Testis (tissue), 2 donors: ENCODE measurements at regions not wholly inside any gene's neighbourhood (a gene's known extent, or its start where the extent isn't known, plus 50 kb on each side); places are given as distances from the start of the nearest gene placed in this dataset.

Experiments
- DNase-seq: peaks from one replicate; pipeline ENCODE4 v3.0.0-alpha.2; 2019
- H3K27ac ChIP-seq, 2 donors: fragments of 200-600 bp; sonication (generic); one replicate each; pipeline ENCODE4 v1.5.1; 2019
- H3K27me3 ChIP-seq: fragments of 200-600 bp; sonication (generic); one replicate; pipeline ENCODE4 v1.5.1; 2019
- H3K36me3 ChIP-seq: fragments of 200-600 bp; sonication (generic); one replicate; pipeline ENCODE4 v1.5.1; 2017; ENCODE audit warnings: low read depth; ENCODE audit errors: missing control alignments
- H3K4me1 ChIP-seq: fragments of 200-600 bp; sonication (generic); one replicate; pipeline ENCODE4 v1.5.1; 2019
- H3K4me3 ChIP-seq, 2 donors: fragments of 200-600 bp; sonication (generic); one replicate each; pipeline ENCODE4 v1.5.1; 2017 to 2019
- H3K9me3 ChIP-seq: fragments of 200-600 bp; sonication (generic); one replicate; pipeline ENCODE4 v1.5.1; 2017
- POLR2A ChIP-seq: fragments of 450-650 bp; IDR thresholded peaks from one replicate; pipeline ENCODE4 v1.6.1; 2017; ENCODE audit warnings: antibody characterized with exemption, mild to moderate bottlenecking, moderate library complexity
- WGBS, 2 donors: methylation state at CpG; one replicate each; pipeline ENCODE4 v1.1.5; 2018; 5-methylcytosine and 5-hydroxymethylcytosine counted together
- intact Hi-C: fragments of 100-400 bp; cut with DNase I; formaldehyde crosslinking; loops from one replicate; pipeline ENCODE4 v1.15.1; 2023; ENCODE audit warnings: low total_unique reads
- TF ChIP-seq, protein P1 (sequence below), 3 experiments: fragments of 450-650 bp in 2 of 3; fragments of 200-600 bp in 1 of 3; sonication (generic) in 1 of 3; IDR thresholded peaks; one replicate each; pipeline ENCODE4 v1.5.1; 2016 to 2019; ENCODE audit warnings: antibody characterized with exemption in 3 of 3, mild to moderate bottlenecking in 2 of 3, moderate library complexity in 1 of 3

- whole genome bisulfite sequencing, 2 donors, result 87 to 90% methylated on average over 4 of the region's 4 CpGs
- no peak for DNase-seq
- TF ChIP-seq, protein P1, sequence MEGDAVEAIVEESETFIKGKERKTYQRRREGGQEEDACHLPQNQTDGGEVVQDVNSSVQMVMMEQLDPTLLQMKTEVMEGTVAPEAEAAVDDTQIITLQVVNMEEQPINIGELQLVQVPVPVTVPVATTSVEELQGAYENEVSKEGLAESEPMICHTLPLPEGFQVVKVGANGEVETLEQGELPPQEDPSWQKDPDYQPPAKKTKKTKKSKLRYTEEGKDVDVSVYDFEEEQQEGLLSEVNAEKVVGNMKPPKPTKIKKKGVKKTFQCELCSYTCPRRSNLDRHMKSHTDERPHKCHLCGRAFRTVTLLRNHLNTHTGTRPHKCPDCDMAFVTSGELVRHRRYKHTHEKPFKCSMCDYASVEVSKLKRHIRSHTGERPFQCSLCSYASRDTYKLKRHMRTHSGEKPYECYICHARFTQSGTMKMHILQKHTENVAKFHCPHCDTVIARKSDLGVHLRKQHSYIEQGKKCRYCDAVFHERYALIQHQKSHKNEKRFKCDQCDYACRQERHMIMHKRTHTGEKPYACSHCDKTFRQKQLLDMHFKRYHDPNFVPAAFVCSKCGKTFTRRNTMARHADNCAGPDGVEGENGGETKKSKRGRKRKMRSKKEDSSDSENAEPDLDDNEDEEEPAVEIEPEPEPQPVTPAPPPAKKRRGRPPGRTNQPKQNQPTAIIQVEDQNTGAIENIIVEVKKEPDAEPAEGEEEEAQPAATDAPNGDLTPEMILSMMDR (IDR thresholded peaks at IDR 0.05), result no peak
These were observed 306.8 kb upstream of the PLXNA2 start for GRCh38 chr1:208551024-208551423.

DNA sequence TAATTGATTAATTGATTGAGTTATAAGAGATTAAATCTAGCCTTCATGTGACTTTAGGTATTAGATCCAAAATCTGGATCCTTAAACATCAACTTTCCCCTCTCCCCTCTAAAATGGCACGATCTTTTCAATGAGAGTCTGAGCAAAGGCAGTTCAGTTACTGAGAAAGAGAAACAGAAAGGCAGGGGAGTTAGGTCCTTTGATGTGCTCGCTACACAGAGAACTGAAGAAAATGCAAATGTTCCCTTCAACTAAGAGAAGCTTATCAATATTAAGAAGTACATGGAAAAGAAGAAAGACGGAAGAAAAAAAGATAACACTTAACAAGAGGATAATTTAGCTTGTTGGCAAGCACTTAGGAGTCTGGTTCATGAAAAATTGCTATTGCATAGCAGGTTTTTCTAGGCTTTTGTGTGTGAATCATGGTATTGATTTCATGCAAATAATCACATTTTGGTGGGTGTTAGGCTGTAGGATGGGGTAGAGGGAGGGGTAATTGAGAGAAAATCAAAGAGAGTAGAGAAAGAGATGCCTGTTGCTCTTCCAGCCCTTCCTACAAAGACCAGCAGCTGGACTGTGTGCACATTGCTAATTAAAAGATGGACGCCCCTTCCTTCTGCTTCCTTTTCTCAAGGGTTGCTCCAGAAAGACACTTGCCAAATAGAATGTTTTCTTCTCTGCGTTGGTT is 307.6 kb upstream of the PLXNA2 start:
- H3K36me3 ChIP-seq, result no peaks in the 10 kb centered on the region
- intact Hi-C loops, result no loop called here
- DNase-seq, result no peak
- H3K27me3 ChIP-seq, result no peaks in the 10 kb centered on the region
- H3K4me1 ChIP-seq, result no peaks in the 10 kb centered on the region
- no peak overlapping the region for H3K27ac ChIP-seq
- no peak overlapping the region for H3K4me3 ChIP-seq
- no peaks in the 10 kb centered on the region for H3K9me3 ChIP-seq
- 49 to 63% methylated on average over 5 of the region's 5 CpGs for WGBS, 2 donors
- no peak for TF ChIP-seq POLR2A
- TF ChIP-seq, protein P1 (IDR thresholded peaks at IDR 0.05), result no peak

More at GRCh38 chr1:208551024-208551423, 306.8 kb upstream of the PLXNA2 start:
- no peaks in the 10 kb centered on the region for H3K9me3 ChIP-seq
- H3K4me1 ChIP-seq, result no peaks in the 10 kb centered on the region
- H3K27me3 ChIP-seq, result no peaks in the 10 kb centered on the region
- H3K36me3 ChIP-seq, result no peaks in the 10 kb centered on the region
- no peak overlapping the region for H3K27ac ChIP-seq
- intact Hi-C loops, result no loop called here
- H3K4me3 ChIP-seq, result no peak overlapping the region

DNA sequence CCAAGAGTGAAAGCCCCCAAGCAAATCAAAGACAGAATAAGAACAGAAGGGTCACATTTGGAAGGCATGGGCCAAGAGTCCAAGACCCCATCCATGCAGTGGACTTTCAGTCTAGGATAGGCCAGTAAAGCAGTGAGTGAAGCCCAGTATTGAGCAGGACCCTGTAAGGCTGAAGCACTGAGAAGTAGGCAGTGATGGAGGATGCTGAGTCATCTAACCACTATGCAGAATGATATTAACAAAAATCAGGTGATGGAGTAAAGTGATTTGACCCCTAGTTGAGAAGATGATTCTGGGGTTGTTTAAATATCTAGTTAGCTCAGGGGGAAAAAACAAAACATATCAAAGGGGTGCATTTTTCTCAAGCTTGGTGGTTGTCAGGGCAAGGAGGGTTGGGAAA is 308.7 kb upstream of the PLXNA2 start:
- no peak for TF ChIP-seq POLR2A
- TF ChIP-seq, protein P1 (IDR thresholded peaks at IDR 0.05), result no peak
- H3K36me3 ChIP-seq, result no peaks in the 10 kb centered on the region
- no peak overlapping the region for H3K4me3 ChIP-seq
- H3K4me1 ChIP-seq, result no peaks in the 10 kb centered on the region
- no peaks in the 10 kb centered on the region for H3K27me3 ChIP-seq
- intact Hi-C loops, result no loop called here
- H3K9me3 ChIP-seq, result no peaks in the 10 kb centered on the region
- DNase-seq, result no peak
- H3K27ac ChIP-seq, result no peak overlapping the region

DNA sequence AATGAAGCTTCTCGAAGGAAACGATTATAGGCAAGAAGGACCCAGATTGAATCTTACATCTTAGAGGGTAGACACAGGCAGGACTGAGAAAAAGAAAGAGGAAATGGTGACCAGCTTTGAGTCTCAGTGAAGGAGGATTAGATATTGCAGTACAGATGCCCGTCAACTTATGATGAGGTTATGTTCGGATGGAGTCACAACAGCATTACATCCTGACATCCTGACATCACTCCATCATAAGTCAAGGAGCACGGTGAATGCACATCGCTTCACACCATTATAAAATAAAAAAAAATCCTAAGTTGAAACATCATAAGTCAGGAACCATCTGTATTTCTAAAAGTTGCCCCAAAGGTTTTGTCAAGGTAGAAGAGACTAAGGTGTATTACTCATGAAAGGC is 312.3 kb upstream of the PLXNA2 start:
- no peak overlapping the region for H3K4me3 ChIP-seq
- no peaks in the 10 kb centered on the region for H3K4me1 ChIP-seq
- intact Hi-C loops, result no loop called here
- no peaks in the 10 kb centered on the region for H3K36me3 ChIP-seq
- DNase-seq, result no peak
- WGBS, 2 donors, result 90 to 96% methylated on average over 6 of the region's 6 CpGs
- H3K27ac ChIP-seq, result no peak overlapping the region
- no peaks in the 10 kb centered on the region for H3K27me3 ChIP-seq
- TF ChIP-seq POLR2A, result no peak
- TF ChIP-seq, protein P1 (IDR thresholded peaks at IDR 0.05), result no peak
- no peaks in the 10 kb centered on the region for H3K9me3 ChIP-seq

DNA sequence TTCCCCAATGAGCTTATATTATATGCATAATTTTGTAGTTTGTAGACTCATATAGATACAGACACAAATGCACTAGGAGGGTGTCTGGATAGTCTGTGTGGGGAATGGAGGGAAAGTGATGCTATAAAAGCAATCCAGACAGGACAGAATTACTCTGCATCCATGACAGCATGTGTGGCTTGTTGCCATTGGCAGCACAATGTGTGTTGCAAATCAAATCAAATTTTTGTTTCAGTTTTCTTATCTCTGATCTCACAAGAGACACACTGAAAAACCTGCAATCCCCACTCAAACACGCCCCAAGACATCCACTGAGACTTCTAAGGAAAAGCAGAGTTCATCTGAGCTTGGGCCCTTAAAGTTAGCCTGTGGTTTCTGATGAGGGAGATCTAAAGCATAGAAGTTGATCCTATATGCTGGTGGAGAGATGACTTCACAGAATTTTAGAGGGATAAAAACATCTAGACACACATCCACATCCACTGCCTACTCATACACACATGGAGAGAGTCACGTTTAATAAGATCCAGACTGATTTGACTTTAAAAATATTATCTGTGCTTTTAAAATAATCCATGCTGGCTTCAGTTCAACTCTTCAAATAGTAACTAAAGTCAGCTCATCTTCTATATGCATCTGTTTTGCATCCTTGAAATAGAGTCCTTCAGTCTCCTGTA is 313.0 kb upstream of the PLXNA2 start:
- intact Hi-C loops, result no loop called here

More for the DNA sequence above, 313.0 kb upstream of the PLXNA2 start:
- Histone ChIP-seq H3K4me3 (no peak overlapping the region), H3K9me3 (no peaks in the 10 kb centered on the region), H3K36me3 (no peaks in the 10 kb centered on the region), H3K27me3 (no peaks in the 10 kb centered on the region), H3K4me1 (no peaks in the 10 kb centered on the region), H3K27ac (no peak overlapping the region)
- no peak for DNase-seq
- no peak for TF ChIP-seq POLR2A
- WGBS, 2 donors, result 75 to 96% methylated on average over 2 of the region's 2 CpGs
